Stomach (tissue), 4 donors: ENCODE measurements at regions not wholly inside any gene's neighbourhood (a gene's known extent, or its start where the extent isn't known, plus 50 kb on each side); places are given as distances from the start of the nearest gene placed in this dataset.

ENCODE experiments used
- CTCF ChIP-seq, 7 experiments: fragments of 450-650 bp in 4 of 7; fragments of 200-600 bp in 3 of 7; sonication (generic) in 3 of 7; IDR thresholded peaks; one replicate each; pipeline ENCODE4 v1.5.1; 2016 to 2019; ENCODE audit warnings: antibody characterized with exemption in 7 of 7, control low read depth in 2 of 7, mild to moderate bottlenecking in 1 of 7
- EP300 ChIP-seq: sonication (generic); formaldehyde crosslinking; IDR thresholded peaks from one replicate; pipeline ENCODE4 v1.6.1; 2017; ENCODE audit warnings: antibody characterized with exemption
- POLR2A ChIP-seq, 4 donors: fragments of 450-650 bp; IDR thresholded peaks; one replicate each; pipeline ENCODE4 v1.6.1; 2016; ENCODE audit warnings: antibody characterized with exemption in 4 of 4, control low read depth in 2 of 4, mild to moderate bottlenecking in 1 of 4, moderate library complexity in 1 of 4
- POLR2AphosphoS5 ChIP-seq, 3 donors: sonication (generic); formaldehyde crosslinking; IDR thresholded peaks; one replicate each; pipeline ENCODE4 v1.6.1; 2016; ENCODE audit warnings: antibody characterized with exemption in 3 of 3

GRCh38 chrX:2162695-2163094, 338.1 kb downstream of the DHRSX start:
- TF ChIP-seq POLR2A (IDR thresholded peaks at IDR 0.05), result no peak
- no peak for TF ChIP-seq CTCF (IDR thresholded peaks at IDR 0.05)
- TF ChIP-seq POLR2AphosphoS5 (IDR thresholded peaks at IDR 0.05), result no peak
- TF ChIP-seq EP300, result no peak
